ENCODE measurements at regions not wholly inside any gene's neighbourhood (a gene's known extent, or its start where the extent isn't known, plus 50 kb on each side); places are given as distances from the start of the nearest gene placed in this dataset.

DNA sequence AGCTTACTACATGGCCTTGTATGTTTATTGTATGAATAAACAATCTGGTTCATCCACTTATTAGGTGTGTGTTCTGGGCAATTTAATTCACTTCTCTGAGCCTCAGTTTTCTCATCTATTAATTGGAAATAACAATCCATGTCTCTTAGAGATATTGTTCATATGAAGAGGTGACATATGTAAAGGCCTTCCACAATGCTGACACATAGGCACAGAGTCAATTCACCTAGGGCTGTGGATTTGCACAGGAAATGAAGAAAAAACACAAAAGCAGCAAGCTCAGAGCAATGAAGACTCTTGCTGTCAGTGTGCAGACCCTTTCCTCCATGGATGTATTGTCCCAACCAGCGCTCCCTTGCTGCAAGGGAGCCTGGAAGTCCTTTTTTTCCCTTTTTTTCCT, 195.2 kb upstream of the CAMK1G start:
- TF ChIP-seq EZH2 (IDR thresholded peaks at IDR 0.05; ENCODE audit: insufficient read depth, low read length): no peak
- TF ChIP-seq, protein P1, sequence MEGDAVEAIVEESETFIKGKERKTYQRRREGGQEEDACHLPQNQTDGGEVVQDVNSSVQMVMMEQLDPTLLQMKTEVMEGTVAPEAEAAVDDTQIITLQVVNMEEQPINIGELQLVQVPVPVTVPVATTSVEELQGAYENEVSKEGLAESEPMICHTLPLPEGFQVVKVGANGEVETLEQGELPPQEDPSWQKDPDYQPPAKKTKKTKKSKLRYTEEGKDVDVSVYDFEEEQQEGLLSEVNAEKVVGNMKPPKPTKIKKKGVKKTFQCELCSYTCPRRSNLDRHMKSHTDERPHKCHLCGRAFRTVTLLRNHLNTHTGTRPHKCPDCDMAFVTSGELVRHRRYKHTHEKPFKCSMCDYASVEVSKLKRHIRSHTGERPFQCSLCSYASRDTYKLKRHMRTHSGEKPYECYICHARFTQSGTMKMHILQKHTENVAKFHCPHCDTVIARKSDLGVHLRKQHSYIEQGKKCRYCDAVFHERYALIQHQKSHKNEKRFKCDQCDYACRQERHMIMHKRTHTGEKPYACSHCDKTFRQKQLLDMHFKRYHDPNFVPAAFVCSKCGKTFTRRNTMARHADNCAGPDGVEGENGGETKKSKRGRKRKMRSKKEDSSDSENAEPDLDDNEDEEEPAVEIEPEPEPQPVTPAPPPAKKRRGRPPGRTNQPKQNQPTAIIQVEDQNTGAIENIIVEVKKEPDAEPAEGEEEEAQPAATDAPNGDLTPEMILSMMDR (IDR thresholded peaks at IDR 0.05; ENCODE audit: insufficient read depth, low read depth, low read length): no peak
